Thoracic aorta (tissue), 2 donors: ENCODE measurements at regions not wholly inside any gene's neighbourhood (a gene's known extent, or its start where the extent isn't known, plus 50 kb on each side); places are given as distances from the start of the nearest gene placed in this dataset.

ENCODE experiments used
- ATAC-seq: fragments of 150-250 bp; one replicate; pipeline ENCODE4 v1.8.0; 2017; ENCODE audit warnings: low read depth; ENCODE audit not compliant: insufficient number of reproducible peaks, low FRiP score
- DNase-seq: peaks from one replicate; pipeline ENCODE4 v3.0.0-alpha.2; 2020; ENCODE audit warnings: low spot score
- H3K27ac ChIP-seq, 2 donors: fragments of 200-600 bp; sonication (generic); 1 replicate in 1 of 2; 2 replicates in 1 of 2; pipeline ENCODE4 v1.5.1; 2016; ENCODE audit warnings: mild to moderate bottlenecking in 2 of 2, moderate library complexity in 2 of 2
- H3K27me3 ChIP-seq: fragments of 200-600 bp; sonication (generic); replicated peaks from 2 replicates; pipeline ENCODE4 v1.6.0; 2016; ENCODE audit warnings: mild to moderate bottlenecking; ENCODE audit not compliant: insufficient read depth
- H3K36me3 ChIP-seq: fragments of 200-600 bp; sonication (generic); one replicate; pipeline ENCODE4 v1.5.1; 2016
- H3K4me1 ChIP-seq, 2 donors: fragments of 200-600 bp; sonication (generic); 1 replicate in 1 of 2; 2 replicates in 1 of 2; pipeline versions ENCODE4 v1.5.1 to v1.6.0; 2016; ENCODE audit warnings: low read depth in 2 of 2, mild to moderate bottlenecking in 1 of 2; ENCODE audit not compliant: control insufficient read depth in 1 of 2
- H3K4me3 ChIP-seq: fragments of 200-600 bp; sonication (generic); 2 replicates; pipeline ENCODE4 v1.5.1; 2016; ENCODE audit warnings: mild to moderate bottlenecking
- H3K9me3 ChIP-seq: fragments of 200-600 bp; sonication (generic); 2 replicates; pipeline ENCODE4 v1.5.1; 2016
- TF ChIP-seq, protein P1 (sequence below): fragments of 200-600 bp; sonication (generic); IDR thresholded peaks from one replicate; pipeline ENCODE4 v1.5.1; 2019; ENCODE audit warnings: antibody characterized with exemption

DNA sequence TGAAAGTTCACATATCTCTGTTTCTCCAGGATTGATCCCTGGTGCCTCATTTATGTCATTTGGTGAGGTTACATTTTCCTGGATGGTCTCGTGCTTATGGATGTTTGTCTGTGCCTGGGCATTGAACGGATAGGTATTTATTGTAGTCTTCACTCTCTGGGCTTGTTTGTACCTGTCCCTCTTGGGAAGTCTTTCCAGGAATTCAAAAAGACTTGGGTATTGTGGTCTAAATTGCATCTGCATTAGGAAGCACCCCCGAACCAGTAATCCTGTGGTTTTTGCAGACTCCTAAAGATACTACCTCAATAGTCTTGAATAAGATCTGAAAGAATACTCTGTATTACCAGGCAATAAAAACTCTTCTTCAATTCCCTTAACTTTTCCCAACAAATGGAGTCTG, 720.8 kb downstream of the SLC6A15 start:
- H3K36me3 ChIP-seq = no peaks in the 10 kb centered on the region
- TF ChIP-seq, protein P1, sequence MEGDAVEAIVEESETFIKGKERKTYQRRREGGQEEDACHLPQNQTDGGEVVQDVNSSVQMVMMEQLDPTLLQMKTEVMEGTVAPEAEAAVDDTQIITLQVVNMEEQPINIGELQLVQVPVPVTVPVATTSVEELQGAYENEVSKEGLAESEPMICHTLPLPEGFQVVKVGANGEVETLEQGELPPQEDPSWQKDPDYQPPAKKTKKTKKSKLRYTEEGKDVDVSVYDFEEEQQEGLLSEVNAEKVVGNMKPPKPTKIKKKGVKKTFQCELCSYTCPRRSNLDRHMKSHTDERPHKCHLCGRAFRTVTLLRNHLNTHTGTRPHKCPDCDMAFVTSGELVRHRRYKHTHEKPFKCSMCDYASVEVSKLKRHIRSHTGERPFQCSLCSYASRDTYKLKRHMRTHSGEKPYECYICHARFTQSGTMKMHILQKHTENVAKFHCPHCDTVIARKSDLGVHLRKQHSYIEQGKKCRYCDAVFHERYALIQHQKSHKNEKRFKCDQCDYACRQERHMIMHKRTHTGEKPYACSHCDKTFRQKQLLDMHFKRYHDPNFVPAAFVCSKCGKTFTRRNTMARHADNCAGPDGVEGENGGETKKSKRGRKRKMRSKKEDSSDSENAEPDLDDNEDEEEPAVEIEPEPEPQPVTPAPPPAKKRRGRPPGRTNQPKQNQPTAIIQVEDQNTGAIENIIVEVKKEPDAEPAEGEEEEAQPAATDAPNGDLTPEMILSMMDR = no peak

DNA sequence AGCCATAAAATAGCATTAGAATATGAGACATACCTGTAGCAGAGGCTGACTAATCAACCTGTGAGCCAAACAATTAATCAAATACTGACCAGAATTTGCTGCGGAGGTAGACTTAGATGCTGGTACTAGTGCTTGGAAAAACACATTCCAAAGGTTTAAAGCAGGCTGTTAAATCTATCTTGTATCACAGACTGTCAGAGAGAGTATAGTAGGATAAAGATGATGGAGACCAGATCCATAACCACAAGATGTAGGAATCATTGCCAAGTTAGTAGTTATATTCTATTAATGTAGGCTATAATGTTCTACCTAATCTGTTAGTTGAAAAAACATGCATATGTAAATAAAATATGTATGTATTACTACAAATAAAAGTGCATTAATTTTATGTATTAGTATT, 726.2 kb downstream of the SLC6A15 start:
- no peaks in the 10 kb centered on the region for H3K27me3 ChIP-seq
- no peaks in the 10 kb centered on the region for H3K9me3 ChIP-seq
- ATAC-seq (no peak), DNase-seq (no peak)
- H3K4me3 ChIP-seq = no peak overlapping the region
- TF ChIP-seq, protein P1 = no peak
- no peaks in the 10 kb centered on the region for H3K4me1 ChIP-seq
- no peak overlapping the region for H3K27ac ChIP-seq
- no peaks in the 10 kb centered on the region for H3K36me3 ChIP-seq

More for the DNA sequence above, 720.8 kb downstream of the SLC6A15 start:
- ATAC-seq = no peak
- no peaks in the 10 kb centered on the region for H3K27me3 ChIP-seq
- no peaks in the 10 kb centered on the region for H3K9me3 ChIP-seq
- no peaks in the 10 kb centered on the region for H3K4me1 ChIP-seq
- DNase-seq = no peak
- no peak overlapping the region for H3K4me3 ChIP-seq
- H3K27ac ChIP-seq = no peak overlapping the region

DNA sequence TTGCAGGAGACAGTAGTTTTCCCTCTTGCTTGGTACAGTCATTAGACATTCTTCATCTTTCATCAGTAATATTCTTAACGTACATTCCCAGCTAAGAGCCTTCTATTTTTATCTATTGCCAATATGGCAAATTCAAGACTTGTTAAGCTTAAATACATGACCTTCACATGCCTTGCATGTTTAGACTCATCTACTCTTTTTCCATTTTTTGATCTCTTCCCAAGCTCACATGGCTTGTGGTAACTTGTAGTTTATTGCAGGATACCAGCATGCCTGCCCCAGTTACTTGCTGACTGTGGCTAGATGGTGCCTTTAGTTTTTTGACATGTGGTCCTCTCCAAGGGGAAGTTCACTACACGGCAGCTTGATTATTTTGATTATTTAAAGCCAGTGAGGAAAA, 729.0 kb downstream of the SLC6A15 start:
- no peaks in the 10 kb centered on the region for H3K4me1 ChIP-seq
- DNase-seq (no peak), ATAC-seq (no peak)
- H3K9me3 ChIP-seq = no peaks in the 10 kb centered on the region
- H3K36me3 ChIP-seq = no peaks in the 10 kb centered on the region
- no peak overlapping the region for H3K4me3 ChIP-seq
- H3K27me3 ChIP-seq = no peaks in the 10 kb centered on the region
- TF ChIP-seq, protein P1 = no peak
- H3K27ac ChIP-seq = no peak overlapping the region

DNA sequence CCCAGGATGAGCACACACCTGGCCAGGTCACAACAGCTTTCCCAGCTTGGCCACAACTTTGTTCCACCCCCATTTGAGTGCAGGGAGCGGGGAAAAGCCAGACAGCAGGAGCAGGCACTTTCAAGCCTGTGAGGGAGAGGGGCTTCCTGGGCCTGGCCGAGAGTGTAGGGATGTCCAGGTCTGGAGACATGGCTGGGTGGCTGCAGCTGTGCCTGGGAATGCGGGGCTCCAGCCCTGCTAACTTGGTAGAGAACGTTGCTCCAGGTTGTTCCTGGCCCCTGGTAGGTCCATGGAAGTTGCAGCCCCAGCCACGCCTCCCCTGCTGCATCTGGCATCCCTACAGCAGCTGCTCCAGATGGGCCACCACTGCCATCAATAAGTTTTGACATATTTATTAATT, 738.5 kb downstream of the SLC6A15 start:
- Histone ChIP-seq H3K4me3 (no peak overlapping the region), H3K27ac (no peak overlapping the region), H3K9me3 (no peaks in the 10 kb centered on the region), H3K36me3 (no peaks in the 10 kb centered on the region), H3K4me1 (no peaks in the 10 kb centered on the region), H3K27me3 (no peaks in the 10 kb centered on the region)
- TF ChIP-seq, protein P1 = no peak
- ATAC-seq (no peak), DNase-seq (no peak)

DNA sequence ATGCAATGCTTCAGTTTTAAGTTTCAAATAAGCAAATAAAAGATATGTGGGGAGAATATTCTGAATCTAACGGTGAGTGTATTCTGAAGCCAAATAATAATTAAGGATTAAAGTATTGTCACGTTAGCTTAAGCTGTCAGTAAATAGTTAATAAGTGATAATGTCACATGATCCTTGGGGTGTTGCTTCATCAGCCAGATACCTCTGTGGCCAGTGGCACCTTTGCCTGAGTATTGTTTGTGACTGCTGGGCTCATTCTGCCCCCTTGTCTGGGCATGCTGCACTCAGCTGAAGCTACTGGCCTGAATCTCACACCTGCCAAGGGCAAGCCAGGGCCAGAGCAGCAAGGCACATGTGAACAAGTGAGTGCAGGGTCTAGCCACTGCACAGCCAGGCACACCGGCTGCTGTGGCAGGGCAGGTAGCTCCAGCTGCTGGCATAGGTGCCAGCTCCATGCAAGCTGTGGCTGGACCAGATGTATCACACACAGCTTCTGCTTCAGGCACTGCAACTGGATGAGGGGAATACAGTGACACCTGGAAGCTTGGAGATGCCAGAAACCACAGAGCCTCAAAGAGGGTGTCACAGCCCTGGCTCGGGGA, 739.7 kb downstream of the SLC6A15 start:
- Histone ChIP-seq H3K27me3 (no peaks in the 10 kb centered on the region), H3K4me1 (no peaks in the 10 kb centered on the region), H3K36me3 (no peaks in the 10 kb centered on the region), H3K4me3 (no peak overlapping the region), H3K9me3 (no peaks in the 10 kb centered on the region), H3K27ac (no peak overlapping the region)
- ATAC-seq (no peak), DNase-seq (no peak)
- TF ChIP-seq, protein P1 = no peak
